ENCODE measurements at regions not wholly inside any gene's neighbourhood (a gene's known extent, or its start where the extent isn't known, plus 50 kb on each side); places are given as distances from the start of the nearest gene placed in this dataset.

- no peak for DNase-seq
These were observed 384.6 kb upstream of the NCAM2 start for GRCh38 chr21:20613654-20614053.

DNA sequence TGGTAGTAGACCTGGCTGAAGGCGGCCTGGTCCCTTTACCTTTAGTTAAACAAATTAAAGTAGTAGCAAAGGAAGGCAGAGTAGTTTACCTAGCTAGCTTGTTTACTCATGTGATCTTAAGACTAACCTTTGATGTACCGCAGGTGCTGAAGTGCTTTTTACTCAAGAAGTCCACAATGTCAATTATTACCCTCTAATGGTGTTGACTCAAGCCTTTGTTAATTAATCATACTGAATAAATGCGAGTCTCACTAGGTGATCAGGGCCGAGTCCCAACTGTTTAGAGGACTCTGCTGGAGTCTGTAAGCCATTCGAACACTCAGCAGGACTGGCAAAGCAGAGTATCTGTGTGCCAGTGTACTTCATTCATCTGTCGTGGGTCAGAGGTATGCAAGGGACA lies 381.1 kb upstream of the NCAM2 start:
- DNase-seq, result no peak

DNA sequence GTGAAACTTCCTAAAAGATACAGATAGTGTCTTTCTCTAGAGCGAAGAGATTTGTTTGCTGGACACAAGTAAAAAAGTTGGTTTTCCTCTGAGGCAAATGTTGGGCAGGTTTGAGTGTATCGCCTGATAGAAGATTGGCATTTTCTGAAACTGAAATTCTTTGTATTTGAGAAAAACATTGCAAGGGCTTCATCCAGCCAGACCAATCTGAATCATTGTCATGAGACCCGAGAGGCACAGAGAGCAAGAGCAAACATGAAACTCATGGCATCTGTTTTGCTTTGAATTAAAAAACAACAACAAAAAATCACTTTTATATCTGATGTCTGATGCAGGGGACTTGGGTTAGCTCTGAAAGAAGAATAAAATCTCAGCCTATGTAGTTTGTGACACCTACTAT lies 379.3 kb upstream of the NCAM2 start:
- no peak for DNase-seq

GRCh38 chr21:20627594-20627993 lies 370.6 kb upstream of the NCAM2 start:
- DNase-seq, result no peak

DNA sequence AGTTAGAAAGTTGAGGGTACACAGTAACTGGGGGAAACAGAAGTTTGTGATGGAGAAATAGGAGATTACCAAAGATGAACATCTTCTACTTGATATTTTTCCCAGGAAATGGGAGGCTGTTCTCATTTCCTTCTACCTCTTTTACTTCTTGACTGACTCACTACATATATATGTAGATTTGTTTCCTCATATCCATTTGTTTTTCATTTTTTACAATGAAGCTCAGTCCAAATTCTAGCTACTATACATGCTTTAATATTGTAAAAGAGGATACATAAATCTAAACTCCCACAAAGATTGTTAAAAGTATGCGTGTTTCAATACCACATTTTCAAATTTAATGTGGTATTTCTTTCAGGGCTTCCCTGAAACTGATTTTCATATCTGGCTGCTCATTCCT lies 366.6 kb upstream of the NCAM2 start:
- no peak for DNase-seq

DNA sequence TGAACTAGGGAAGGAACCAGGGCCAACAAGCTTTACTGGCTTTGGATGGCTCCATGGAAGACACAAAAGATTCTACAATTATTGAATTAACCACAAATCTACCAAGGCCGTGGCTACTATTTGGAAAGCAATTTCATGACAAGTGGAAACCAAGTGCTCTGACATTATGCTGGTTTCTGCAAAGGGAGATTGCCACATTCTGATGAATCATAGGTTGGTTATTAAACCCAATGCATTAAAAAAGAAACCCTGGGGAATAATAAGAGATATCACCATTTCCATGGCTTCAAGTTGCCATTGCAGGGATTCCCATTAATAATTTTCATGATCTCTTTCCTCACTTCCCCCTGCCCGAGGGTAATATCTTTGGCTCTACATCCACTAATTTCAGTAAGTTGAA lies 359.2 kb upstream of the NCAM2 start:
- DNase-seq, result no peak

- no peak for DNase-seq
These were observed 357.0 kb upstream of the NCAM2 start for GRCh38 chr21:20641241-20641640.

GRCh38 chr21:20642681-20643080 lies 355.5 kb upstream of the NCAM2 start:
- DNase-seq, result no peak

GRCh38 chr21:20644552-20644951 lies 353.7 kb upstream of the NCAM2 start:
- no peak for DNase-seq

DNA sequence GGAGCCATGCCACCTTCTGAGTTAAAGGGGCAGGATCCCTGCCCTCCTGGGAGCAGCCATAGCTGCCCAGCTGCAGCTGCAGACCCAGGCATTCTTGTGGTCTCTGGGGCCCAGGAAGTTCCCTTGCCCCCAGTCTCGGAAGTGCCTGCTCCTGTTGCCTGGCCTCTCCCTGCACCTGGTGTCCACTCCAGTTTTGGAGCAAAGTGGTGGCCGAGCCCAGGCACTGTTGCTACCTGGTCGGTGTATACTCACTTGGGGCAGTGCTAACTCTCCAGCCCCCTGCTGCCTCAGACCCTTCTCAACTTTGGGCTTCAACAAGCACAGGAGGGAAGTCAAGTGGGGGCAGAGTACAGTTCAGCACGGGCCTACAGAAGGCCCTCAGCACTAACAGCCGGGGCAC lies 352.9 kb upstream of the NCAM2 start:
- DNase-seq, result no peak

GRCh38 chr21:20646431-20647165 lies 351.6 kb upstream of the NCAM2 start:
- no peak for DNase-seq

- DNase-seq, result no peak
These were observed 350.6 kb upstream of the NCAM2 start for GRCh38 chr21:20647607-20648006.

- DNase-seq, result no peak
These were observed 349.0 kb upstream of the NCAM2 start for GRCh38 chr21:20649231-20649630.

DNA sequence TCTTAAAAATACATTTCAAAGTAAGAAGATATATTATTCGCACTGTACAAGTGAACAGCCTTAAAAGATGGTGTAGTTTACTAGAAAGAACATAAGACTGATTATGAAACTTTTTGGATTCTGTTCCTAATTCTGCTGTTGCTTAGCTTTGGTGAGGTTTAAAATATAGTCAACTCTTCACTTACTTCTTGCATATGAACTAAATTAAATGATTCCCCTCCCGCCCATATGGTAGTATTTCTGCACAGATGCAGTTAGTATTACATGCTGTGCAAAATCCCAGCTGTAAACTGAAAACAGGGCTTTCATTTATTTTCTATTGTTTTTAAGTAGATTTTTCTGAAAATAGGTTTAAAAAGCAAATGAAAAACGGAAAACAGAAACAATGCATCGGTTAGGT lies 345.4 kb upstream of the NCAM2 start:
- DNase-seq, result no peak

DNA sequence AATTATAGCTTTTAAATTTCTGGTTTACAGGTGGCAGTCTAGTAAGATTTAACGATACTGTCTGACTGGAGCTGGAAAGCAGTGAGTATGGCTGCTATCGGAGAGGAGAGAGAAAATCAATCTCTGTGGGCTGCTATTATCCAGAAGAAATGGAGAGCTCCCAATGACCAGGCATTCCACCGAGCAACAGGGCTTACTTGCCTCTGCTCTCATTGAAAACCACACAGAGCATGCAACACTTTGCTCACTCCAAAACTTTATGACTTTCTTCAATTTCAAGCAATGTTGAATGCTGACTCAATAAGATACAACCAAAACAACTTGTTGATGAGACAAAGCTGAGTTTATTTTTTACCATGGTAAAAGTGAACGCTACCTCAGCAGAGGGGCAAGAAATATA lies 337.0 kb upstream of the NCAM2 start:
- DNase-seq, result no peak

DNA sequence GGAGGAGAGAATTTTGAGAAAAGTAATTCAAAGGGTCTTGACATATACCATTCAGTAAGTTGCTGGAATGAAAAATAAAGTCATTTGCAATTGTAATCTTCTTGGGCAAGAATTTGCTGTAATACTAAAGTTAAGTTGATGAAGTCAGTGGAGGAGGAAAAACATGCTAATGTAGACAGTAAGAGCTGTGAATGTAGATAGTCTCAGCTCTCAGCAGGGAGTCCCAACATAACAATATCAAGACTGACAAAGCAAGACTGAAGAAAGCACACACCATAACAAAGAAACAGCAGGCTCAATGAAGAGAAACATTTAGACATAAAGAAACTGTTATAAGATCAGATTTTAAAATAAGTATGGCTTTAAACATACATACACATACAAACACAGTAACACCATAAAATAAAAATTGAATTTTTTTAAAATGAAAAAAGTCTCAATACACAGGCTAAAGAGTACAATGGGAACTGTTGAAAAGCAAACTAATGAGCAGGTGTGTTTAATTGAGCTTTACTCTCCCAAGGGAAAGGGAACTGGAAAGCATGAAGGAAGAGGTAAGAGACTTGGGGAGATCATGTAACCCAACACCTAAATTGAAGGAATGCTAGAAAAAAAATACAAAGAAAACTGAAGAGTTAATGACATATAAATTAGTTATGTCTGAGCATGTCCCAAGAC lies 336.3 kb upstream of the NCAM2 start:
- no peak for DNase-seq

GRCh38 chr21:20662514-20662913 lies 335.7 kb upstream of the NCAM2 start:
- DNase-seq, result no peak

GRCh38 chr21:20667931-20668330 lies 330.3 kb upstream of the NCAM2 start:
- DNase-seq, result no peak

- no peak for DNase-seq
These were observed 312.7 kb upstream of the NCAM2 start for GRCh38 chr21:20685475-20685874.

- DNase-seq, result no peak
These were observed 299.6 kb upstream of the NCAM2 start for GRCh38 chr21:20698585-20698984.

DNA sequence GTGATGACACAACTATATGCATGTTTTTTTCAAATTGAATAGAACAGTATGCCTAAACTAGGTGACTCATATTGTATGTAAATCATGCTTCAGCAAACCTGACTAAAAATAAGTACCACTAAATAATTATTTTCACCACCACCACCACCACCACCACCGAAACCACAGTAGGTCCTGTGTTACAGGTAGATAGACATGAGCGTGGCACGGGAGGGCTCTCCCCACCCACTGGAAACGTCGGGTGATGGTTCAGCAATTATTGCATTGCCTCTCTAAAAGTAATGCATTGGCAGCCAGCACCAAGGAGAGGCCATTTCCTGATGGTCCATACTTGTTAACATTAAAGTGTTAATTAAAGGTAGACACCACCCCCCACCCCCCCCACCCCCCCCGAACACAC lies 297.0 kb upstream of the NCAM2 start:
- DNase-seq, result no peak

DNA sequence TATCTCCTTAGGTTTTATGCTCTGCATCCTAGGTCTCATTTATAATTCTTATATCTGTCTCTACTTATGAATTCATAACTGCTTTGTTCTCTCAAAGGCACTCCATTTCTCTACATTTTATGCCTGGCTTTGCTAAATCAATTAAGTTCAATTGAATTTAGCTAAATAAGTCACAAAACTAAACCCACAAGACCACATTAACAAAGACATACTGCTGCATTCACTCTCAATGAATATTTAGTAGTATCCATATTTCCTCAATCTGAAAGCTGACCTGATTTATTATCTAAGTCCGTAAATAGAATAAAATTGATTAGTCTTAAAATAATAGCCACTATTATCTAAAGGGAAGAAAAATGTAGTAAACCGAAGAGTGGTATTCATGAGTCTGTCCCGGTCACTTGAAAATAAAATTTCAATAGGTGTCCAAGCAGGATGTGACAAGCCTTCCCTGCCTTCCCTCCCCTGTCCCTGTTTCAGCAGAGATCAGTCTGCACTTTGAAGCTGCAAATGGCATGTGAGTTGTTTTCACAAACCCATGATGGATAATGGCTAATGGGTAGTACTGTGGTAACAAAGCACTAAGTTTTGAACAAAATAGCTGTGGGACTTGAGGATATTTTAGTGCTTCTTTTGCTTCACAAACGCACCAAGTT lies 295.0 kb upstream of the NCAM2 start:
- DNase-seq, result no peak

DNA sequence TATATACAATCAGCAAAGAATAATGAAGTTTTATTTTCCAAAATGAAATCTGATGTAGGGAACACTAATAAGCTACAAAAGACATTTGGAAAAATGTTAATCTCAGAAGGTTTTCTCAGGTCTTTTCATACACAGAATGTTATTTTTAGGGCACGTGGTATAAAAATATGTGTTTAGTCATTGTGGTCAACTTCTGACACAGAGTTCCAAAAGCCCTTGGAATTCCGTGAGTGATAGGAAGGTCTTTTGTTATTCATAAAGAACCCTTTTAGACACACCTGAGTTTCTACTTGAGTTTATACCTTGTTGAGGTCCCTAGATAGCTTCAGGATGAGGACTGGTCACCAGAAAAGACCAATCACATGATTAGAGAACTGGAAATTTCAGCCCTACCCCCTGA lies 277.6 kb upstream of the NCAM2 start:
- no peak for DNase-seq

DNA sequence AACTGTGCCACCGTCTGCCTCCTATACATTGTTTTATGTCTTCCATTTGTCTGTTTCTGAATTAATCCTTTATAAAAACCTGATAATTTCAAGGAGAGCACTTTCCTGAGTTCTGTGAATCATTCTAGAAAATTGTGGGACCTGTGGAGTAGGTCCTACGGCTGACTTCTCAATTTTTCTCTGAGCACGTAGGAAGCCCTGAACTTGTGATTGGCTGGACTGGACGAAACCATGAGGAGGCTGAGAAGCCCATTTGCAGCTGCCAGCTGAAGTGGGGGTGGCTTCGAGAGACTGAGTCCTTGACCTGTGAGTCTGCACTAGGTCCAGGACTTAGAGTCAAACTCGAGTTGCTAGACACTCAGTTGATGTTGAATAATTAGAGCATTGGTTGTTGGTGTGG lies 277.1 kb upstream of the NCAM2 start:
- DNase-seq, result no peak

Data from CD4-positive, alpha-beta T cell treated with Interleukin-21 for 1 hour (primary cell).